ENCODE measurements at regions not wholly inside any gene's neighbourhood (a gene's known extent, or its start where the extent isn't known, plus 50 kb on each side); places are given as distances from the start of the nearest gene placed in this dataset.

GRCh38 chr15:39145854-39146625 is 434.8 kb upstream of the THBS1 start:
- no peak for DNase-seq (ENCODE audit: low read depth, low spot score)

GRCh38 chr15:39149636-39150150 is 431.2 kb upstream of the THBS1 start:
- DNase-seq (ENCODE audit: low read depth, low spot score): no peak

GRCh38 chr15:39151545-39151944 is 429.3 kb upstream of the THBS1 start:
- DNase-seq (ENCODE audit: low read depth, low spot score): no peak

GRCh38 chr15:39153058-39153714 is 427.7 kb upstream of the THBS1 start:
- DNase-seq (ENCODE audit: low read depth, low spot score): no peak

- no peak for DNase-seq (ENCODE audit: low read depth, low spot score)
Measured at GRCh38 chr15:39153716-39154115, 427.2 kb upstream of the THBS1 start.

- no peak for DNase-seq (ENCODE audit: low read depth, low spot score)
Measured at GRCh38 chr15:39154227-39154638, 426.6 kb upstream of the THBS1 start.

- DNase-seq (ENCODE audit: low read depth, low spot score): no peak
Measured at GRCh38 chr15:39154776-39155175, 426.1 kb upstream of the THBS1 start.

GRCh38 chr15:39156166-39156565 is 424.7 kb upstream of the THBS1 start:
- no peak for DNase-seq (ENCODE audit: low read depth, low spot score)

- no peak for DNase-seq (ENCODE audit: low read depth, low spot score)
Measured at GRCh38 chr15:39156646-39157250, 424.1 kb upstream of the THBS1 start.

GRCh38 chr15:39157882-39158281 is 423.0 kb upstream of the THBS1 start:
- DNase-seq (ENCODE audit: low read depth, low spot score): no peak

- DNase-seq (ENCODE audit: low read depth, low spot score): no peak
Measured at GRCh38 chr15:39159833-39160232, 421.0 kb upstream of the THBS1 start.

GRCh38 chr15:39161096-39161495 is 419.8 kb upstream of the THBS1 start:
- no peak for DNase-seq (ENCODE audit: low read depth, low spot score)

- DNase-seq (ENCODE audit: low read depth, low spot score): no peak
Measured at GRCh38 chr15:39165020-39165706, 415.7 kb upstream of the THBS1 start.

GRCh38 chr15:39167164-39168058 is 413.5 kb upstream of the THBS1 start:
- no peak for DNase-seq (ENCODE audit: low read depth, low spot score)

GRCh38 chr15:39171944-39172368 is 408.9 kb upstream of the THBS1 start:
- DNase-seq (ENCODE audit: low read depth, low spot score): peak; percentile 91

- DNase-seq (ENCODE audit: low read depth, low spot score): no peak
Measured at GRCh38 chr15:39172380-39173281, 408.2 kb upstream of the THBS1 start.

- no peak for DNase-seq (ENCODE audit: low read depth, low spot score)
Measured at GRCh38 chr15:39173426-39173825, 407.5 kb upstream of the THBS1 start.

- no peak for DNase-seq (ENCODE audit: low read depth, low spot score)
Measured at GRCh38 chr15:39174332-39174731, 406.5 kb upstream of the THBS1 start.

GRCh38 chr15:39176030-39176429 is 404.8 kb upstream of the THBS1 start:
- no peak for DNase-seq (ENCODE audit: low read depth, low spot score)

- DNase-seq (ENCODE audit: low read depth, low spot score): no peak
Measured at GRCh38 chr15:39177561-39177960, 403.3 kb upstream of the THBS1 start.

Data from iPS DF 19.7 (cell line).